H1 (cell line): ENCODE measurements at regions not wholly inside any gene's neighbourhood (a gene's known extent, or its start where the extent isn't known, plus 50 kb on each side); places are given as distances from the start of the nearest gene placed in this dataset.
A peak's percentile ranks its signal among the peaks of the same experiment; 100 is the strongest.

ENCODE experiments used
- POLR2A ChIP-seq, 2 experiments: IDR thresholded peaks; 1 replicate in 1 of 2; 2 replicates in 1 of 2; pipeline ENCODE4 v1.6.1; 2011; ENCODE audit warnings: low read depth in 2 of 2, low read length in 2 of 2, mild to moderate bottlenecking in 2 of 2; ENCODE audit errors: control extremely low read depth in 1 of 2
- RAD21 ChIP-seq, 2 experiments: IDR thresholded peaks in 1 of 2; conservative IDR thresholded peaks in 1 of 2; 2 replicates each; pipeline ENCODE4 v1.6.1; 2011; ENCODE audit warnings: low read depth in 2 of 2, low read length in 2 of 2, improper control_type of control experiment in 1 of 2, inconsistent platforms in 1 of 2, mild to moderate bottlenecking in 1 of 2, moderate library complexity in 1 of 2
- TAF7 ChIP-seq: optimal IDR thresholded peaks from 2 replicates; pipeline ENCODE3; 2011; ENCODE audit warnings: low read depth, mild to moderate bottlenecking, inconsistent platforms, low read length, moderate library complexity, borderline replicate concordance
- TF ChIP-seq, protein P1 (sequence below): IDR thresholded peaks from 2 replicates; pipeline ENCODE4 v1.6.1; 2011; ENCODE audit warnings: low read depth, mild to moderate bottlenecking, low read length; ENCODE audit not compliant: insufficient read depth
- TF ChIP-seq, protein P2 (sequence below): IDR thresholded peaks from 2 replicates; pipeline ENCODE4 v1.6.1; 2012; ENCODE audit warnings: low read length, inconsistent platforms

DNA sequence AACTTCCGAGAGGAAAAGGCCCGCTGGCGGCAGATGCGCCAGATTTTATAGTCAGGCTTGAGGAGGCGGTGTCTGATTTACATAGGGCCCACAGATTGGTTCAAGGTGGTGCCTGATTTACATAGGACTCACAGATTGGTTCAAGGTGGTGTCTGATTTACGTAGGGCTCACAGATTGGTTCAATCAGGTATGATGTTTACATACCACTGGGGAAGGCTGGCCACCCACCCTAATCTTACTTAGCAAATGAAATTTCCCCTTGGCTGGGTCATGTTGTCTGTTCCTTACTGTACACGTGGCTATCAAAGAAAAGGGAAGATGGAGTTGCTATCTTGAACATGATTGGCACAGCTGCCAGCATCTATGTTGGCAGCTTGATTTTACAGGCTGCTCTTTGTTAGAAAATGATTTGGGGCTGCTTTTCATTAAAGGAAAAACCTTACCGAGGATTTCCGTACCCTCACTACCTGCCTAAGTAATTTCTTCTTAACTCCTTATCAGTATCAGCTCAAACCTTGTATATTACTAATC, 96.3 kb downstream of the SETD4 start:
- TF ChIP-seq, protein P1, sequence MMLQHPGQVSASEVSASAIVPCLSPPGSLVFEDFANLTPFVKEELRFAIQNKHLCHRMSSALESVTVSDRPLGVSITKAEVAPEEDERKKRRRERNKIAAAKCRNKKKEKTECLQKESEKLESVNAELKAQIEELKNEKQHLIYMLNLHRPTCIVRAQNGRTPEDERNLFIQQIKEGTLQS = no peak
- TF ChIP-seq POLR2A (IDR thresholded peaks at IDR 0.05; ENCODE audit: control extremely low read depth in 1 of 2, low read depth in 2 of 2, low read length in 2 of 2) (no peak), RAD21 (IDR thresholded peaks at IDR 0.05 in 1 of 2, conservative IDR thresholded peaks at IDR 0.05 in 1 of 2; ENCODE audit: low read depth in 2 of 2, low read length in 2 of 2) (no peak), TAF7 (peak; percentile 59)
- TF ChIP-seq, protein P2, sequence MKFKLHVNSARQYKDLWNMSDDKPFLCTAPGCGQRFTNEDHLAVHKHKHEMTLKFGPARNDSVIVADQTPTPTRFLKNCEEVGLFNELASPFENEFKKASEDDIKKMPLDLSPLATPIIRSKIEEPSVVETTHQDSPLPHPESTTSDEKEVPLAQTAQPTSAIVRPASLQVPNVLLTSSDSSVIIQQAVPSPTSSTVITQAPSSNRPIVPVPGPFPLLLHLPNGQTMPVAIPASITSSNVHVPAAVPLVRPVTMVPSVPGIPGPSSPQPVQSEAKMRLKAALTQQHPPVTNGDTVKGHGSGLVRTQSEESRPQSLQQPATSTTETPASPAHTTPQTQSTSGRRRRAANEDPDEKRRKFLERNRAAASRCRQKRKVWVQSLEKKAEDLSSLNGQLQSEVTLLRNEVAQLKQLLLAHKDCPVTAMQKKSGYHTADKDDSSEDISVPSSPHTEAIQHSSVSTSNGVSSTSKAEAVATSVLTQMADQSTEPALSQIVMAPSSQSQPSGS = no peak
